ENCODE measurements at regions not wholly inside any gene's neighbourhood (a gene's known extent, or its start where the extent isn't known, plus 50 kb on each side); places are given as distances from the start of the nearest gene placed in this dataset.

- H3K27ac ChIP-seq = no peak overlapping the region
- no peaks in the 10 kb centered on the region for H3K4me1 ChIP-seq (ENCODE audit: insufficient read depth)
- no peak overlapping the region for H2AFZ ChIP-seq
- H4K20me1 ChIP-seq (ENCODE audit: insufficient read depth, poor library complexity, severe bottlenecking) = no peaks in the 10 kb centered on the region
- no peak for DNase-seq (ENCODE audit: low spot score)
- H3K9me3 ChIP-seq (ENCODE audit: low read depth) = no peaks in the 10 kb centered on the region
- no peaks in the 10 kb centered on the region for H3K9me2 ChIP-seq (replicated peaks; ENCODE audit: insufficient read depth)
- H3K4me2 ChIP-seq = no peak overlapping the region
- TF ChIP-seq EZH2phosphoT487 (IDR thresholded peaks at IDR 0.05; ENCODE audit: low read depth, severe bottlenecking, unreplicated experiment) = no peak
- 21% methylated on average over 4 of the region's 4 CpGs for WGBS (ENCODE audit: low lambda C conversion rate, missing lambda C conversion rate)
- H3K27me3 ChIP-seq = no peaks in the 10 kb centered on the region
- no peak overlapping the region for H3K4me3 ChIP-seq
- H3K36me3 ChIP-seq (replicated peaks; ENCODE audit: insufficient read depth, low read depth) = no peaks in the 10 kb centered on the region
- no peaks in the 10 kb centered on the region for H3K79me2 ChIP-seq
Measured at GRCh38 chr12:110992909-110993308, 72.5 kb upstream of the MYL2 start.

DNA sequence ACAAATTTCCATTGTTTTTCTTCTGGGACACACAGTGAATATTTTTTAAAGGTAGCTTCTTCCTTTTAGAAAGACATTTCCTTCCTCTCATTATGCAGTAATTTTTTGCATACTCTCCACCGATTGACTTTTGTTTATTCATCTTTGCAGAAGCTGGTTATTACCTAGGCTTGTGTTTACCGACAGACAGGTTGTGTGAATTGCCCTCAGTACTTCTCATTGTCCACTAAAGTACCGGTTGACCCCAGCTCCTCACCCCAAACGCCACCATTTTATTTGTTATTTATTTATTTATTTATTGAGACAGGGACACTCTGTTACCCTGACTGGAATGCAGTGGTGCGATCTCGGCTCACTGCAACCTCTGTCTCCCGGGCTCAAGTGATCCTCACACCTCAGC, 63.4 kb upstream of the MYL2 start:
- H3K9me3 ChIP-seq (ENCODE audit: low read depth) = no peaks in the 10 kb centered on the region
- DNase-seq (ENCODE audit: low spot score) = no peak
- H3K79me2 ChIP-seq = no peaks in the 10 kb centered on the region
- H3K27me3 ChIP-seq = peaks cover 2% of the 10 kb centered on the region
- H3K4me3 ChIP-seq = no peak overlapping the region
- H3K27ac ChIP-seq = no peak overlapping the region
- no peaks in the 10 kb centered on the region for H3K9me2 ChIP-seq (replicated peaks; ENCODE audit: insufficient read depth)
- no peaks in the 10 kb centered on the region for H3K36me3 ChIP-seq (replicated peaks; ENCODE audit: insufficient read depth, low read depth)
- H4K20me1 ChIP-seq (ENCODE audit: insufficient read depth, poor library complexity, severe bottlenecking) = no peaks in the 10 kb centered on the region
- WGBS (ENCODE audit: low lambda C conversion rate, missing lambda C conversion rate) = 71% methylated on average over 7 of the region's 7 CpGs
- no peak overlapping the region for H3K4me2 ChIP-seq
- H2AFZ ChIP-seq = no peak overlapping the region
- TF ChIP-seq EZH2 (IDR thresholded peaks at IDR 0.05; ENCODE audit: borderline replicate concordance) = no peak
- TF ChIP-seq EZH2phosphoT487 (IDR thresholded peaks at IDR 0.05; ENCODE audit: low read depth, severe bottlenecking, unreplicated experiment) = no peak
- no peak for TF ChIP-seq CTCF (IDR thresholded peaks at IDR 0.05; ENCODE audit: poor library complexity)
- H3K4me1 ChIP-seq (ENCODE audit: insufficient read depth) = no peaks in the 10 kb centered on the region

DNA sequence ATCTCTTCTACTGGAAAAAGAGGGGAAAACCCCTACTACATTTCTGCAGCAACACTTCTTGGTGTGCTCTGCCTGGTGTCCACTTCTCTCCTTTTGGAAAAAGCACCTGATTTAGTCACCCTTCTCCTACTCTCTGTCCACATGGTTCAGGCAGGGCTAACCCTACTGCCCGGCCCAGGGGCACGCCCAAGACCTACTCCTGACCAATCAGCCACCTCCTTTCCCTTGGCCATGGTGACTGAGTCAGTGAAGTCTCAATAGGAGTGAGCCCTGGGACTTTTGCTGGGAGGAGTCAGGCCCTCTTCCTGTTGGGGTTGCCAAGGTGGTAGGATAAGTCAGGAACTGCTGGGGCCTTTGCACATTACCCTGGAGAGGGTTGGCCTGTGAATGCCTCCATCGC, 52.5 kb upstream of the MYL2 start:
- no peak overlapping the region for H3K4me3 ChIP-seq
- H3K36me3 ChIP-seq (replicated peaks; ENCODE audit: insufficient read depth, low read depth) = no peaks in the 10 kb centered on the region
- no peak overlapping the region for H2AFZ ChIP-seq
- no peaks in the 10 kb centered on the region for H3K4me1 ChIP-seq (ENCODE audit: insufficient read depth)
- 94% methylated on average over 3 of the region's 3 CpGs for WGBS (ENCODE audit: low lambda C conversion rate, missing lambda C conversion rate)
- no peak for DNase-seq (ENCODE audit: low spot score)
- peaks cover 4% of the 10 kb centered on the region for H3K27me3 ChIP-seq
- H4K20me1 ChIP-seq (ENCODE audit: insufficient read depth, poor library complexity, severe bottlenecking) = no peaks in the 10 kb centered on the region
- no peaks in the 10 kb centered on the region for H3K9me3 ChIP-seq (ENCODE audit: low read depth)
- no peaks in the 10 kb centered on the region for H3K9me2 ChIP-seq (replicated peaks; ENCODE audit: insufficient read depth)
- TF ChIP-seq EZH2 (IDR thresholded peaks at IDR 0.05; ENCODE audit: borderline replicate concordance) = no peak
- TF ChIP-seq EZH2phosphoT487 (IDR thresholded peaks at IDR 0.05; ENCODE audit: low read depth, severe bottlenecking, unreplicated experiment) = no peak
- no peak for TF ChIP-seq CTCF (IDR thresholded peaks at IDR 0.05; ENCODE audit: poor library complexity)
- no peak overlapping the region for H3K27ac ChIP-seq
- H3K4me2 ChIP-seq = no peak overlapping the region
- H3K79me2 ChIP-seq = no peaks in the 10 kb centered on the region

DNA sequence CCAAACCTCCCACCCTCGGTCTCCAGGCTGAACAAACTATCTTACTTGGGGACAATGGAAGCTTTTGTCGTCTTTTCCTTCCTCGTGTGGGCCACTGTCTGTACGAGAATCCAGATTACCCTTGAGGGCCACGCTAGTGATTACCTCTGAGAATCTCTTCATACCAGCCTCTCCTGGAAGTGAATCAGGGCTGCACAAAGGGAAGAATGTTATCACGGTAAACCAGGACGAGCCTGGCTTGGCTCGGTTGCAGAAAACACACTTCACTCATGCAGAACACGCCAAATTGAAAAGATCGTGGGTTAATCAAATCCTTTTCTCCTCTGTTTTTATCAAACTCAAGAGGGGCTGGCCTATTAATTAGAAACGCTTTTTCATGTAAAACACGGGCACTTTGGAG, 51.6 kb upstream of the MYL2 start:
- H3K9me3 ChIP-seq (ENCODE audit: low read depth) = no peaks in the 10 kb centered on the region
- H4K20me1 ChIP-seq (ENCODE audit: insufficient read depth, poor library complexity, severe bottlenecking) = no peaks in the 10 kb centered on the region
- 83% methylated on average over 12 of the region's 12 CpGs for whole genome bisulfite sequencing (ENCODE audit: low lambda C conversion rate, missing lambda C conversion rate)
- no peak overlapping the region for H3K4me3 ChIP-seq
- TF ChIP-seq EZH2 (IDR thresholded peaks at IDR 0.05; ENCODE audit: borderline replicate concordance) (no peak), EZH2phosphoT487 (IDR thresholded peaks at IDR 0.05; ENCODE audit: low read depth, severe bottlenecking, unreplicated experiment) (no peak), CTCF (IDR thresholded peaks at IDR 0.05; ENCODE audit: poor library complexity) (no peak)
- no peaks in the 10 kb centered on the region for H3K36me3 ChIP-seq (replicated peaks; ENCODE audit: insufficient read depth, low read depth)
- H3K4me2 ChIP-seq = no peak overlapping the region
- no peaks in the 10 kb centered on the region for H3K4me1 ChIP-seq (ENCODE audit: insufficient read depth)
- DNase-seq (ENCODE audit: low spot score) = no peak
- peaks cover 4% of the 10 kb centered on the region for H3K27me3 ChIP-seq
- H3K27ac ChIP-seq = no peak overlapping the region
- H2AFZ ChIP-seq = no peak overlapping the region
- H3K79me2 ChIP-seq = no peaks in the 10 kb centered on the region
- no peaks in the 10 kb centered on the region for H3K9me2 ChIP-seq (replicated peaks; ENCODE audit: insufficient read depth)

All from hepatocyte (in vitro differentiated cells).